ENCODE measurements at regions not wholly inside any gene's neighbourhood (a gene's known extent, or its start where the extent isn't known, plus 50 kb on each side); places are given as distances from the start of the nearest gene placed in this dataset.

DNA sequence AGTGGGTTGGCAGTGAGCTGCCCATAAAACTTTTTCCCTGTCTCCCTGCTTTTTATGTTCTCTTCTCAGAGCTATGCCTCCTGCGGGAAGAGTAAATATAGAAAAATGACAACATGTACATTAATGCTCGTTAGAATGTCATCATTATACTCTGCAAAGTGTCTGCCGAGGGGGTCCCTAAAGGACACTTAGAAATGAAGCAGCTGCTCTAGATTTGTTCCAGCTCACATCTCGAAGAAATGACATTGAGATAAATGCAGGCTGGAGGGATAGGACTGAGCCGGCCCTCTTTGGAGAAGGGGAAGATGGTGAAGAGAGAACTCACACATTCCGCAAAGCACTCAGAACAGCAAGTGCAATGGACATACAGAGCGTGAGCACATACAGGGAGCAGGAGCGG, 240.0 kb downstream of the NXPE2 start:
- no peak for TF ChIP-seq CTCF (IDR thresholded peaks at IDR 0.05; ENCODE audit: insufficient read depth, low read depth, low read length)
- no peak for TF ChIP-seq EZH2 (IDR thresholded peaks at IDR 0.05; ENCODE audit: insufficient read depth, low read length)

Data from astrocyte (in vitro differentiated cells and primary cell).